Activated CD4-positive, alpha-beta memory T cell treated with anti-CD3 and anti-CD28 coated beads for 36 hours (primary cell): ENCODE measurements at regions not wholly inside any gene's neighbourhood (a gene's known extent, or its start where the extent isn't known, plus 50 kb on each side); places are given as distances from the start of the nearest gene placed in this dataset.
"Not testable (repeated sequence)": the region's sequence is repeated elsewhere in the genome, so short reads cannot be mapped to it uniquely, and the experiment has no call there.

Experiments
- CTCF ChIA-PET: fragments of 350-600 bp; sonication (Branson Sonifier 250); formaldehyde crosslinking; loops from one replicate; lab custom pipeline; 2021; ENCODE audit warnings: antibody characterized with exemption, inconsistent platforms; lab: Charles Lee
- POLR2A ChIA-PET: fragments of 350-600 bp; sonication (Branson Sonifier 250); formaldehyde crosslinking; loops from one replicate; lab custom pipeline; 2021; ENCODE audit warnings: antibody characterized with exemption; lab: Charles Lee
- DNase-seq: peaks from one replicate; pipeline ENCODE4 v3.0.0-alpha.2; 2020
- H3K27ac Mint-ChIP-seq: one replicate; pipeline ENCODE4 v1.8.0; 2021; ENCODE audit warnings: mixed read lengths
- H3K27me3 Mint-ChIP-seq: one replicate; pipeline ENCODE4 v1.8.0; 2021; ENCODE audit warnings: mixed read lengths
- H3K36me3 Mint-ChIP-seq: one replicate; pipeline ENCODE4 v1.8.0; 2021; ENCODE audit warnings: mixed read lengths
- H3K4me1 Mint-ChIP-seq: one replicate; pipeline ENCODE4 v1.8.0; 2021; ENCODE audit warnings: low read depth, mixed read lengths
- H3K4me3 Mint-ChIP-seq: one replicate; pipeline ENCODE4 v1.8.0; 2021; ENCODE audit warnings: mild to moderate bottlenecking, mixed read lengths
- H3K9me3 Mint-ChIP-seq: one replicate; pipeline ENCODE4 v1.8.0; 2021; ENCODE audit warnings: mixed read lengths
- intact Hi-C: fragments of 100-400 bp; cut with micrococcal nuclease; formaldehyde crosslinking; loops from one replicate; pipeline ENCODE4 v1.15.1; 2023

DNA sequence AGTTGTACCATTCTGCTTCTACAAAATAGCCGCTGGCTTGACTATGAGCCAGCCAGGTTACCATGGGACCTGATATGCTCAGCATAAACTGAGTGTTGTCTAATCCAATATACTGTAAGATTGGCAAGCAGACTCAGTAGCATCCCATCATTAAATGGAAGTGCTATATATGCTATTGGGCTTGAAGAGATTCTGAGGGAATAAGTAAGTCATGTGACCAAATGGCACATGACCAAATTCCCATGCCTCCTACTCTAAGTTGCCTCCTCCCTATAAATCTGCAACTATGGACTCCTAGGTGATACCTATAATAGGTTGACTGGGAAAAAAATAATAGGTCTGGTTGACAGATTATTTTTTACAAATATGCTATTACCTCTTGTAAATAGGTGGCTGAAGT lies 698.6 kb downstream of the BRINP3 start:
- no peaks in the 10 kb centered on the region for H3K36me3 Mint-ChIP-seq
- intact Hi-C loops, result no loop called here
- H3K4me3 Mint-ChIP-seq, result no peak overlapping the region
- no peaks in the 10 kb centered on the region for H3K27me3 Mint-ChIP-seq
- POLR2A ChIA-PET, result no interaction called here
- no peak for DNase-seq
- H3K27ac Mint-ChIP-seq, result no peak overlapping the region
- H3K4me1 Mint-ChIP-seq, result no peaks in the 10 kb centered on the region
- H3K9me3 Mint-ChIP-seq, result peaks cover 15% of the 10 kb centered on the region
- CTCF ChIA-PET, result no interaction called here

DNA sequence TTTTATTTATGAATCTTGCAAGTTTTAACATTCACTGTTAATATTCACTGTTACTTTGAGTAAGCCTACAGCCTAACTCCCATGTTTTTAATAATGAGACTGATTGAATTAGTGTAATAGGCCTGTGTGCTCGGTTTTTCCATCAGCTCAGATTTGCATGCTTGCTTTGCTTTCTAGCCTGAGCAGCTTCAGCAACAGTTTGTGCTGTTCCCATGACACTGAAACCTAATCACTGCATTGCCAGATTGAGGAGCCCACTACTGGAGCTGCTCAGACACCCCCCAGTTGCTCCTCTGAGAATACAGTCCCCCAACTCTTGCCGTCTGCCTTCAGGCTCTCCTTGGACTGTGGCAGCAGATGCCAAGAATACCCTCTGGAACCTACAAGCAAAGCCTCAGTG lies 695.4 kb downstream of the BRINP3 start:
- Mint-ChIP-seq H3K27me3 (no peaks in the 10 kb centered on the region), H3K36me3 (no peaks in the 10 kb centered on the region), H3K4me1 (no peaks in the 10 kb centered on the region), H3K4me3 (no peak overlapping the region), H3K27ac (no peak overlapping the region), H3K9me3 (peaks cover 14% of the 10 kb centered on the region)
- ChIA-PET CTCF (no interaction called here), POLR2A (no interaction called here)
- no peak for DNase-seq
- intact Hi-C loops, result no loop called here

DNA sequence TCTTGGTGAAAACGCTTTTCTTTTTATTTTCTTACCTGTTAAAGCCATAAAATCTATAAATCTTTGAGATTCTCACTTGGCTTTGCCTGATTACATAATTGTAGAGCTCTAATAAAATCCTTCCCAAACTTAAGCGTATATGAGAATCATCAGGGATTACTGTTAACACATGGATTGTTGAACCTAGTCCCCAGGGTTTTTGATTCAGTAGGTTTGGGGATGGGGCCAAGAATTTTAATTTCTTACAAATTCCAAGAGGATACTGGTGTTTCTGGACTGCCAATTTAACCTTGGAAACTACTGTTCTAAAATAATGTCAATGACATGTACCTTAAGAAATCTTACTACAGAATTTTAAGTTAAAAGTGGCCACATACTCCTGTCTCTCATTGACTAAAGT lies 694.2 kb downstream of the BRINP3 start:
- Mint-ChIP-seq H3K4me3 (no peak overlapping the region), H3K27ac (no peak overlapping the region), H3K36me3 (no peaks in the 10 kb centered on the region), H3K4me1 (no peaks in the 10 kb centered on the region), H3K9me3 (peaks cover 15% of the 10 kb centered on the region), H3K27me3 (no peaks in the 10 kb centered on the region)
- intact Hi-C loops, result no loop called here
- POLR2A ChIA-PET, result no interaction called here
- CTCF ChIA-PET, result no interaction called here
- no peak for DNase-seq

DNA sequence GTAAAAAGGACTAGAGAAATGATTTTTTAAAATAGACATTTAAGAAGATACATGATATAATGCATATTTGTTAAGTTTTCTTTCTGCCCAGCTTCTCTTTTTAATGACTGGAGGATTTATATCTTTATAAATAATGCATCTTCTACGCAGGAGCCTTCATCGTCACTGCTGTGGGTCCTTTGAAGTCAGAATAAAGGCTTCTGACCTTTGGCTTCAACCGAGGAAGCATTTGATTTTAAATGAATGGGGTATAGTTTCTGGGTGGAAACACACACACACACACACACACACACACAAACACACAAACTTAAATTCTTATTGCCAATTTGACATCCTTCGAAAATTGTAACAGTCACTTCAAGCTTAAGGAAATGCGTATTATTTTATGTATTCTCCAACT lies 690.9 kb downstream of the BRINP3 start:
- DNase-seq, result no peak
- H3K27me3 Mint-ChIP-seq, result no peaks in the 10 kb centered on the region
- no peaks in the 10 kb centered on the region for H3K36me3 Mint-ChIP-seq
- ChIA-PET CTCF (no interaction called here), POLR2A (no interaction called here)
- peaks cover 5% of the 10 kb centered on the region for H3K9me3 Mint-ChIP-seq
- intact Hi-C loops, result no loop called here
- no peak overlapping the region for H3K4me3 Mint-ChIP-seq
- H3K4me1 Mint-ChIP-seq, result no peaks in the 10 kb centered on the region
- no peak overlapping the region for H3K27ac Mint-ChIP-seq

GRCh38 chr1:189787201-189787600 lies 690.5 kb downstream of the BRINP3 start:
- no peaks in the 10 kb centered on the region for H3K36me3 Mint-ChIP-seq
- ChIA-PET CTCF (no interaction called here), POLR2A (no interaction called here)
- no peaks in the 10 kb centered on the region for H3K27me3 Mint-ChIP-seq
- H3K4me1 Mint-ChIP-seq, result no peaks in the 10 kb centered on the region
- no peak overlapping the region for H3K27ac Mint-ChIP-seq
- intact Hi-C loops, result no loop called here
- peaks cover 5% of the 10 kb centered on the region for H3K9me3 Mint-ChIP-seq
- H3K4me3 Mint-ChIP-seq, result no peak overlapping the region
- no peak for DNase-seq

DNA sequence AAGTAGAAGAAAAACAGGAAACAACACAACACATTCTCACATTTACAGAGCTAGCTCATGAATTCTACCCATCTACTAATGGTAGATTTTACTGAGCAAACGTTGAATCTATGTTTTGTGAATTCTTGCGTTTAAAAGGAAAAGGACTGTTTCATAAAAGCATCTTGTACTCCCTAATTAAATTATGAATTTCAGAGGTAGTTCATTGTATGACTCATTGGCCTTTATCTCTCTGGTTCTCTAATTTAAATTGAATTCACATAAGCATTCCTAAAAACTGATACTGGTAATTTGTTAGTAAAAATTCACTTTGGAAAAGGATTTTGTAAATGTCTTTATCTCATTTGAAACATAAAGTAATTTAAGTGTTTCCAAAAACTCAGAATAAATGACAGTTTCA lies 687.3 kb downstream of the BRINP3 start:
- Mint-ChIP-seq H3K36me3 (no peaks in the 10 kb centered on the region), H3K4me1 (no peaks in the 10 kb centered on the region), H3K27me3 (no peaks in the 10 kb centered on the region), H3K9me3 (peaks cover 10% of the 10 kb centered on the region), H3K4me3 (no peak overlapping the region), H3K27ac (no peak overlapping the region)
- DNase-seq, result no peak
- CTCF ChIA-PET, result no interaction called here
- intact Hi-C loops, result no loop called here
- POLR2A ChIA-PET, result no interaction called here

GRCh38 chr1:189803364-189803763 lies 674.3 kb downstream of the BRINP3 start:
- no peak overlapping the region for H3K4me3 Mint-ChIP-seq
- no peaks in the 10 kb centered on the region for H3K36me3 Mint-ChIP-seq
- H3K27ac Mint-ChIP-seq, result no peak overlapping the region
- POLR2A ChIA-PET, result no interaction called here
- H3K27me3 Mint-ChIP-seq, result no peaks in the 10 kb centered on the region
- intact Hi-C loops, result no loop called here
- H3K9me3 Mint-ChIP-seq, result peaks cover 9% of the 10 kb centered on the region
- no peaks in the 10 kb centered on the region for H3K4me1 Mint-ChIP-seq
- CTCF ChIA-PET, result no interaction called here
- no peak for DNase-seq

- Mint-ChIP-seq H3K9me3 (peaks cover 9% of the 10 kb centered on the region), H3K27me3 (no peaks in the 10 kb centered on the region), H3K4me3 (no peak overlapping the region), H3K4me1 (no peaks in the 10 kb centered on the region), H3K36me3 (no peaks in the 10 kb centered on the region), H3K27ac (no peak overlapping the region)
- CTCF ChIA-PET, result no interaction called here
- no peak for DNase-seq
- POLR2A ChIA-PET, result no interaction called here
- intact Hi-C loops, result no loop called here
These were observed 673.3 kb downstream of the BRINP3 start for GRCh38 chr1:189804352-189804751.

GRCh38 chr1:189805735-189806134 lies 671.9 kb downstream of the BRINP3 start:
- Mint-ChIP-seq H3K4me1 (no peaks in the 10 kb centered on the region), H3K4me3 (no peak overlapping the region), H3K27me3 (no peaks in the 10 kb centered on the region), H3K9me3 (peaks cover 13% of the 10 kb centered on the region), H3K36me3 (no peaks in the 10 kb centered on the region), H3K27ac (no peak overlapping the region)
- ChIA-PET POLR2A (no interaction called here), CTCF (no interaction called here)
- no peak for DNase-seq
- intact Hi-C loops, result no loop called here

DNA sequence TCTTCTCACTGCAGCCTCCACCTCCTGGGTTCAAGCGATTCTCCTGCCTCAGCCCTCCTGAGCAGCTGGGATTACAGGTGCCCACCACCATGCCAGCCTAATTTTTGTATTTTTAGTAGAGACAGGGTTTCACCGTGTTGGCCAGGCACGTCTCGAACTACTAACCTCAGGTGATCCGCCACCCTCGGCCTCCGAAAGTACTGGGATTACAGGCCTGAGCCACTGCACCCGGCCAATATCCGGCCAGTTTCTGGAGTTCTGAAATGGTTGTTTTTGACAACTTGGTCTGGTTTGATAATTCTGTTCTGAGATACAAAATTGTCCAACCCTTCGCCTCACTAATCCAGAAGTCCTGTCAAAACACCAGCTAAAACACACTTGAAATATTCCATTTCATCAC lies 667.0 kb downstream of the BRINP3 start:
- CTCF ChIA-PET, result interaction anchor here (0.6 kb wide), 1 partner anchor 443 kb away, joined by 3 read pairs; no protein-coding TSS in a partner anchor
- H3K27me3 Mint-ChIP-seq, H3K9me3 Mint-ChIP-seq, H3K36me3 Mint-ChIP-seq, H3K27ac Mint-ChIP-seq, intact Hi-C loops, DNase-seq, H3K4me1 Mint-ChIP-seq, POLR2A ChIA-PET, H3K4me3 Mint-ChIP-seq: not testable (repeated sequence)

DNA sequence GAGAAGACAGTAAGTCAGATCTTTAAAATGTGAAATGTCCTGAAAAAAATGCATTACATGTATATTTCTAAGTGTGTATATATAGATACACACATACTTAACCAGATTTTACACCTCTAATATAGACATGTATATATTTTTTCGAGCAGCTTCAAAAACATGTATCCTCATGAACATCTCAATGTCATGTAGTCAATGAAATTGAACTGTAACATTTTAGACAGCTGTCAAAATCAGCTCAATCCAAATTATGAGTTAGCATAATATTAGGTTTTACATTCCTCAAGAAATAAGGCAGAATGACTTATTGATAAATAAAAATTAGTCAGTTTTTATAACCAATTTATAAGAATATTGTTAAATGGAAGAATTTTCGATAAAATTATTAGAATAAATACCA lies 665.7 kb downstream of the BRINP3 start:
- DNase-seq, result no peak
- intact Hi-C loops, result no loop called here
- Mint-ChIP-seq H3K4me1 (no peaks in the 10 kb centered on the region), H3K4me3 (no peak overlapping the region), H3K9me3 (peaks cover 4% of the 10 kb centered on the region), H3K36me3 (no peaks in the 10 kb centered on the region), H3K27ac (no peak overlapping the region), H3K27me3 (no peaks in the 10 kb centered on the region)
- CTCF ChIA-PET, result no interaction called here
- POLR2A ChIA-PET, result no interaction called here

- CTCF ChIA-PET, result no interaction called here
- H3K4me1 Mint-ChIP-seq, result no peaks in the 10 kb centered on the region
- H3K27ac Mint-ChIP-seq, result no peak overlapping the region
- POLR2A ChIA-PET, result no interaction called here
- H3K4me3 Mint-ChIP-seq, result no peak overlapping the region
- H3K36me3 Mint-ChIP-seq, result no peaks in the 10 kb centered on the region
- H3K9me3 Mint-ChIP-seq, result peaks cover 5% of the 10 kb centered on the region
- H3K27me3 Mint-ChIP-seq, result no peaks in the 10 kb centered on the region
- no peak for DNase-seq
- intact Hi-C loops, result no loop called here
These were observed 661.1 kb downstream of the BRINP3 start for GRCh38 chr1:189816558-189816957.

DNA sequence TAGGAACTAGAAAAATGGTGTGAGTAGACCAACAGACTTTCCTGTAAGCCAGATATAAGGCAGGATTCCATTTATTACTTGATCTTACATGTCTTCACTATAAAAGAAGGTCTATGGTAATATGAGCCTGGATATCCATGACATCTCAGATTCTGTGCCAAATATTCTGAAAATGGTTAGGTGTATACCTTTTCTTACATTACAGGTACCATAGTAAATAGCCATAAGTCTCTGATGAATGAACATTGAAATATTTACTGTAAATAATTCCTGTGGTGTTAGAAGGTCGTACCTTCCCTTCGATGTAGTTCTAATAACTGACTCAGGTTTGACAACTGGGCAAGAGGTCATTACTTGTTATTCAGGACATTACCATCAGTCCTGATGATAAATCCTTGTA lies 657.9 kb downstream of the BRINP3 start:
- no peaks in the 10 kb centered on the region for H3K27me3 Mint-ChIP-seq
- H3K36me3 Mint-ChIP-seq, result no peaks in the 10 kb centered on the region
- H3K27ac Mint-ChIP-seq, result no peak overlapping the region
- ChIA-PET POLR2A (no interaction called here), CTCF (no interaction called here)
- H3K9me3 Mint-ChIP-seq, result peaks cover 9% of the 10 kb centered on the region
- intact Hi-C loops, result no loop called here
- no peaks in the 10 kb centered on the region for H3K4me1 Mint-ChIP-seq
- no peak overlapping the region for H3K4me3 Mint-ChIP-seq
- DNase-seq, result no peak

- CTCF ChIA-PET, result no interaction called here
- no peak overlapping the region for H3K4me3 Mint-ChIP-seq
- POLR2A ChIA-PET, result no interaction called here
- peaks cover 12% of the 10 kb centered on the region for H3K9me3 Mint-ChIP-seq
- intact Hi-C loops, result no loop called here
- no peak for DNase-seq
- no peak overlapping the region for H3K27ac Mint-ChIP-seq
- no peaks in the 10 kb centered on the region for H3K36me3 Mint-ChIP-seq
- no peaks in the 10 kb centered on the region for H3K4me1 Mint-ChIP-seq
- no peaks in the 10 kb centered on the region for H3K27me3 Mint-ChIP-seq
These were observed 655.8 kb downstream of the BRINP3 start for GRCh38 chr1:189821833-189822232.
